ENCODE measurements at regions not wholly inside any gene's neighbourhood (a gene's known extent, or its start where the extent isn't known, plus 50 kb on each side); places are given as distances from the start of the nearest gene placed in this dataset.

- TF ChIP-seq SP1 (IDR thresholded peaks at IDR 0.05) = no peak
- TF ChIP-seq SUZ12 (IDR thresholded peaks at IDR 0.05) = no peak
- TF ChIP-seq FOXM1 (IDR thresholded peaks at IDR 0.05; ENCODE audit: borderline replicate concordance) = no peak
- TF ChIP-seq ARNT (IDR thresholded peaks at IDR 0.05) = no peak
- TF ChIP-seq ELF4 (IDR thresholded peaks at IDR 0.05) = no peak
- TF ChIP-seq CTBP1 (IDR thresholded peaks at IDR 0.05; ENCODE audit: borderline replicate concordance) = no peak
Observed at GRCh38 chr15:72919936-72920465, 132.3 kb upstream of the NEO1 start.

Data from HEK293T (cell line).